HEK293 (cell line): ENCODE measurements at regions not wholly inside any gene's neighbourhood (a gene's known extent, or its start where the extent isn't known, plus 50 kb on each side); places are given as distances from the start of the nearest gene placed in this dataset.

Experiments used
- BCL11A ChIP-seq: fragments of 450-650 bp; formaldehyde crosslinking; IDR thresholded peaks from 2 replicates; pipeline ENCODE4 v1.5.1; 2016; ENCODE audit warnings: low read depth, missing biosample characterization, missing genetic modification characterization
- CTCF ChIP-seq: fragments of 450-650 bp; formaldehyde crosslinking; IDR thresholded peaks from 2 replicates; pipeline ENCODE4 v1.5.1; 2016; ENCODE audit warnings: missing biosample characterization, missing genetic modification characterization
- EGR2 ChIP-seq: fragments of 450-650 bp; formaldehyde crosslinking; IDR thresholded peaks from 2 replicates; pipeline ENCODE4 v1.5.1; 2016; ENCODE audit warnings: low read depth, missing biosample characterization, missing genetic modification characterization
- ELK4 ChIP-seq: IDR thresholded peaks from 2 replicates; pipeline ENCODE4 v1.6.1; 2011; ENCODE audit warnings: mild to moderate bottlenecking, low read depth, low read length, borderline replicate concordance
- GLIS2 ChIP-seq: fragments of 450-650 bp; formaldehyde crosslinking; IDR thresholded peaks from 2 replicates; pipeline ENCODE4 v1.5.1; 2016; ENCODE audit warnings: missing biosample characterization, missing genetic modification characterization
- KLF17 ChIP-seq: fragments of 450-650 bp; formaldehyde crosslinking; IDR thresholded peaks from 2 replicates; pipeline ENCODE4 v1.5.1; 2016; ENCODE audit warnings: missing biosample characterization, missing genetic modification characterization
- RBAK ChIP-seq: fragments of 450-650 bp; formaldehyde crosslinking; IDR thresholded peaks from 2 replicates; pipeline ENCODE4 v1.5.1; 2016; ENCODE audit warnings: missing biosample characterization, missing genetic modification characterization
- SETDB1 ChIP-seq: IDR thresholded peaks from one replicate; pipeline ENCODE4 v1.6.1; 2017; ENCODE audit warnings: mild to moderate bottlenecking, low read length, moderate library complexity, mixed read lengths; ENCODE audit not compliant: insufficient read length
- ZNF274 ChIP-seq, 2 experiments: fragments of 200-500 bp in 1 of 2; fragments of 450-650 bp in 1 of 2; sonication (Bioruptor generic) in 1 of 2; formaldehyde crosslinking in 1 of 2; IDR thresholded peaks; 2 replicates each; pipeline versions ENCODE4 v1.5.1 to v1.6.1; 2014 to 2016; ENCODE audit warnings: borderline replicate concordance in 1 of 2, inconsistent platforms in 1 of 2, low read length in 1 of 2, missing biosample characterization in 1 of 2, missing genetic modification characterization in 1 of 2
- ZNF629 ChIP-seq: fragments of 450-650 bp; formaldehyde crosslinking; IDR thresholded peaks from 2 replicates; pipeline ENCODE4 v1.5.1; 2017; ENCODE audit warnings: missing biosample characterization, missing genetic modification characterization
- ZNF664 ChIP-seq: fragments of 450-650 bp; formaldehyde crosslinking; IDR thresholded peaks from 2 replicates; pipeline ENCODE4 v1.5.1; 2016; ENCODE audit warnings: missing biosample characterization, missing genetic modification characterization
- ZNF670 ChIP-seq: fragments of 450-650 bp; formaldehyde crosslinking; IDR thresholded peaks from 2 replicates; pipeline ENCODE4 v1.5.1; 2016; ENCODE audit warnings: missing biosample characterization, missing genetic modification characterization, low read depth
- ZNF785 ChIP-seq: fragments of 450-650 bp; formaldehyde crosslinking; IDR thresholded peaks from 2 replicates; pipeline ENCODE4 v1.5.1; 2016; ENCODE audit warnings: missing biosample characterization, missing genetic modification characterization
- TF ChIP-seq, protein P1 (sequence below): fragments of 450-650 bp; formaldehyde crosslinking; IDR thresholded peaks from 2 replicates; pipeline ENCODE4 v1.5.1; 2016; ENCODE audit warnings: missing biosample characterization, missing genetic modification characterization

DNA sequence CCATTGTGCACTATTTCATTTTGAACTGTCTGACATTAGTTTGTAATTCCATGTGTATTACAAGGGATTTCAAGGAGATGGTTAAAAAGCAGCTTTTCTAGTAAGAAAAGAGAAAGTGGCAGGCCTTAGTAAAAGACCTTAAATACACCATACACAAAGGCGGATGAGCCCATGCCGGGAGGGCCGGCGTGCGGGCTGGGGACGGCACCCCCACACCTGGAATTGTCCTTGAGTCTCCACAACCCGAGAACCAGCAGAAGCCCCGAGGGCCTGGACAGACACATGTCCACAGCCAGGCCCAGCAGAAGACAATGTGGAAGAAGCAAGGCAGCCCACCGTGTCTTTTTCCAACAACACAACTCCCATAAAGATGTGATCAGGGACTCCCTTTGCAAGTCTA lies 123.7 kb upstream of the TCERG1L start:
- TF ChIP-seq ZNF274 (IDR thresholded peaks at IDR 0.05; ENCODE audit: low read length) (no peak), ZNF274 (tag by site-specific recombination; IDR thresholded peaks at IDR 0.05; ENCODE audit: borderline replicate concordance) (no peak), ZNF629 (no peak), KLF17 (no peak), CTCF (tag by site-specific recombination) (no peak), ZNF785 (no peak), BCL11A (tag by site-specific recombination) (no peak), RBAK (tag by site-specific recombination) (no peak), ZNF664 (tag by site-specific recombination) (no peak), GLIS2 (no peak), ZNF670 (no peak), ELK4 (no peak), SETDB1 (no peak), EGR2 (tag by site-specific recombination) (no peak)
- TF ChIP-seq, protein P1, sequence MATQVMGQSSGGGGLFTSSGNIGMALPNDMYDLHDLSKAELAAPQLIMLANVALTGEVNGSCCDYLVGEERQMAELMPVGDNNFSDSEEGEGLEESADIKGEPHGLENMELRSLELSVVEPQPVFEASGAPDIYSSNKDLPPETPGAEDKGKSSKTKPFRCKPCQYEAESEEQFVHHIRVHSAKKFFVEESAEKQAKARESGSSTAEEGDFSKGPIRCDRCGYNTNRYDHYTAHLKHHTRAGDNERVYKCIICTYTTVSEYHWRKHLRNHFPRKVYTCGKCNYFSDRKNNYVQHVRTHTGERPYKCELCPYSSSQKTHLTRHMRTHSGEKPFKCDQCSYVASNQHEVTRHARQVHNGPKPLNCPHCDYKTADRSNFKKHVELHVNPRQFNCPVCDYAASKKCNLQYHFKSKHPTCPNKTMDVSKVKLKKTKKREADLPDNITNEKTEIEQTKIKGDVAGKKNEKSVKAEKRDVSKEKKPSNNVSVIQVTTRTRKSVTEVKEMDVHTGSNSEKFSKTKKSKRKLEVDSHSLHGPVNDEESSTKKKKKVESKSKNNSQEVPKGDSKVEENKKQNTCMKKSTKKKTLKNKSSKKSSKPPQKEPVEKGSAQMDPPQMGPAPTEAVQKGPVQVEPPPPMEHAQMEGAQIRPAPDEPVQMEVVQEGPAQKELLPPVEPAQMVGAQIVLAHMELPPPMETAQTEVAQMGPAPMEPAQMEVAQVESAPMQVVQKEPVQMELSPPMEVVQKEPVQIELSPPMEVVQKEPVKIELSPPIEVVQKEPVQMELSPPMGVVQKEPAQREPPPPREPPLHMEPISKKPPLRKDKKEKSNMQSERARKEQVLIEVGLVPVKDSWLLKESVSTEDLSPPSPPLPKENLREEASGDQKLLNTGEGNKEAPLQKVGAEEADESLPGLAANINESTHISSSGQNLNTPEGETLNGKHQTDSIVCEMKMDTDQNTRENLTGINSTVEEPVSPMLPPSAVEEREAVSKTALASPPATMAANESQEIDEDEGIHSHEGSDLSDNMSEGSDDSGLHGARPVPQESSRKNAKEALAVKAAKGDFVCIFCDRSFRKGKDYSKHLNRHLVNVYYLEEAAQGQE (tag by site-specific recombination) = no peak
